Epithelial cell of proximal tubule (primary cell): ENCODE measurements at regions not wholly inside any gene's neighbourhood (a gene's known extent, or its start where the extent isn't known, plus 50 kb on each side); places are given as distances from the start of the nearest gene placed in this dataset.

ENCODE experiments used
- DNase-seq: peaks from one replicate; pipeline ENCODE4 v3.0.0-alpha.2; 2011; ENCODE audit warnings: low read depth
- H3K4me3 ChIP-seq: 2 replicates; pipeline ENCODE4 v1.5.1; 2011; ENCODE audit warnings: low read depth, mild to moderate bottlenecking, low read length
- CTCF ChIP-seq: conservative IDR thresholded peaks from 2 replicates; pipeline ENCODE4 v1.5.1; 2012; ENCODE audit warnings: low read depth, mild to moderate bottlenecking, low read length

- TF ChIP-seq CTCF, result no peak
- DNase-seq, result no peak
- H3K4me3 ChIP-seq, result no peak overlapping the region
These were observed 1033.0 kb upstream of the PIK3C3 start for GRCh38 chr18:40921845-40922629.

- H3K4me3 ChIP-seq, result no peak overlapping the region
- TF ChIP-seq CTCF, result no peak
- no peak for DNase-seq
These were observed 1038.0 kb upstream of the PIK3C3 start for GRCh38 chr18:40917056-40917455.

- DNase-seq, result no peak
- H3K4me3 ChIP-seq, result no peak overlapping the region
- TF ChIP-seq CTCF, result no peak
These were observed 1039.3 kb upstream of the PIK3C3 start for GRCh38 chr18:40915724-40916123.

- DNase-seq, result no peak
- no peak overlapping the region for H3K4me3 ChIP-seq
- TF ChIP-seq CTCF, result no peak
These were observed 1043.3 kb upstream of the PIK3C3 start for GRCh38 chr18:40911582-40912254.

- no peak for DNase-seq
- H3K4me3 ChIP-seq, result no peak overlapping the region
- TF ChIP-seq CTCF, result no peak
These were observed 1044.0 kb upstream of the PIK3C3 start for GRCh38 chr18:40911041-40911440.

GRCh38 chr18:40907842-40908241 is 1047.2 kb upstream of the PIK3C3 start:
- no peak for DNase-seq
- TF ChIP-seq CTCF, result no peak
- no peak overlapping the region for H3K4me3 ChIP-seq
